ENCODE measurements at regions not wholly inside any gene's neighbourhood (a gene's known extent, or its start where the extent isn't known, plus 50 kb on each side); places are given as distances from the start of the nearest gene placed in this dataset.

- TF ChIP-seq CREB5 (CRISPR knock-in tag; IDR thresholded peaks at IDR 0.05; ENCODE audit: low read depth) (no peak), POU6F1 (CRISPR knock-in tag; IDR thresholded peaks at IDR 0.05; ENCODE audit: borderline replicate concordance, low read depth) (no peak), TOX (CRISPR knock-in tag; IDR thresholded peaks at IDR 0.05; ENCODE audit: borderline replicate concordance) (no peak), ESRRG (CRISPR knock-in tag; IDR thresholded peaks at IDR 0.05) (no peak), TSHZ2 (CRISPR knock-in tag; IDR thresholded peaks at IDR 0.05) (no peak), ISL1 (CRISPR knock-in tag; IDR thresholded peaks at IDR 0.05) (no peak), ZC3H10 (CRISPR knock-in tag; IDR thresholded peaks at IDR 0.05) (no peak), BACH2 (CRISPR knock-in tag; IDR thresholded peaks at IDR 0.05; ENCODE audit: borderline replicate concordance) (no peak), PPARA (CRISPR knock-in tag; IDR thresholded peaks at IDR 0.05; ENCODE audit: borderline replicate concordance) (no peak), ZNF70 (CRISPR knock-in tag; IDR thresholded peaks at IDR 0.05) (no peak), CSRNP3 (CRISPR knock-in tag; IDR thresholded peaks at IDR 0.05) (no peak), RARB (CRISPR knock-in tag; IDR thresholded peaks at IDR 0.05) (no peak), SNAI2 (CRISPR knock-in tag; IDR thresholded peaks at IDR 0.05) (no peak), TCF4 (CRISPR knock-in tag; IDR thresholded peaks at IDR 0.05; ENCODE audit: borderline replicate concordance) (no peak), ZFP3 (CRISPR knock-in tag; IDR thresholded peaks at IDR 0.05) (no peak), CSDC2 (CRISPR knock-in tag; IDR thresholded peaks at IDR 0.05) (no peak), ARNTL (CRISPR knock-in tag; IDR thresholded peaks at IDR 0.05; ENCODE audit: borderline replicate concordance, low read depth) (no peak)
- peak; percentile 45; the same call in 2 of the 3 replicates for ATAC-seq
These were observed 640.7 kb upstream of the ACVR2A start for GRCh38 chr2:147204102-147204501.

GRCh38 chr2:147198651-147199171, 646.1 kb upstream of the ACVR2A start:
- no peak for ATAC-seq
- TF ChIP-seq ZC3H10 (CRISPR knock-in tag; IDR thresholded peaks at IDR 0.05) (no peak), POU6F1 (CRISPR knock-in tag; IDR thresholded peaks at IDR 0.05; ENCODE audit: borderline replicate concordance, low read depth) (no peak), RARB (CRISPR knock-in tag; IDR thresholded peaks at IDR 0.05) (no peak), PPARA (CRISPR knock-in tag; IDR thresholded peaks at IDR 0.05; ENCODE audit: borderline replicate concordance) (no peak), TOX (CRISPR knock-in tag; IDR thresholded peaks at IDR 0.05; ENCODE audit: borderline replicate concordance) (no peak), ZNF565 (CRISPR knock-in tag; conservative IDR thresholded peaks at IDR 0.05; ENCODE audit: low read depth) (no peak), GLIS3 (CRISPR knock-in tag; IDR thresholded peaks at IDR 0.05) (no peak), TSHZ2 (CRISPR knock-in tag; IDR thresholded peaks at IDR 0.05) (no peak), ZFP30 (CRISPR knock-in tag; IDR thresholded peaks at IDR 0.05) (no peak), ARNTL (CRISPR knock-in tag; IDR thresholded peaks at IDR 0.05; ENCODE audit: borderline replicate concordance, low read depth) (no peak), PATZ1 (CRISPR knock-in tag; IDR thresholded peaks at IDR 0.05; ENCODE audit: borderline replicate concordance) (no peak)
